Hematopoietic multipotent progenitor cell (in vitro differentiated cells): ENCODE measurements at regions not wholly inside any gene's neighbourhood (a gene's known extent, or its start where the extent isn't known, plus 50 kb on each side); places are given as distances from the start of the nearest gene placed in this dataset.
"Not testable (repeated sequence)": the region's sequence is repeated elsewhere in the genome, so short reads cannot be mapped to it uniquely, and the experiment has no call there.

Source experiments
- DNase-seq, 3 donors: peaks; one replicate each; pipeline ENCODE4 v3.0.0-alpha.2; 2011 to 2015; ENCODE audit warnings: low read depth in 2 of 3, low spot score in 2 of 3

DNA sequence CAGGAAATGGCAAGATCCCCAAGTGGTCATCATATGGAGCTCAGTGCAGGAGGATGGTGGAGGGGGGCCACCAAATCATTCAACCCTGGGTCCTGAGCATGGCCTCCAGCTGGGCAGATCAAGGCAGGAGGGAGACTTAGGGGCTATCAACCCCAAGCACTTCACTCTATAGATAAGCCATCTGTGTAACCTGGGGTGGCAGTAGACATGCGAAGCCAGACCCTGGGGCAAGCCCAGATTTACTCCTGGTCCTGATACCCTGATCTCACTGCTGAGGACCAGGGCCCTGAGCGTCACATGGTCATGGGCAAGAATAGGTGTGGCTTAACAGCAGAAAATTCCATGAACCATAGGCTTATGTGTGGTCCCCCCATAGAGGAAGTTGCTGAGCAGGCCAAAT lies 173.0 kb upstream of the ADCY1 start:
- DNase-seq: no peak

DNA sequence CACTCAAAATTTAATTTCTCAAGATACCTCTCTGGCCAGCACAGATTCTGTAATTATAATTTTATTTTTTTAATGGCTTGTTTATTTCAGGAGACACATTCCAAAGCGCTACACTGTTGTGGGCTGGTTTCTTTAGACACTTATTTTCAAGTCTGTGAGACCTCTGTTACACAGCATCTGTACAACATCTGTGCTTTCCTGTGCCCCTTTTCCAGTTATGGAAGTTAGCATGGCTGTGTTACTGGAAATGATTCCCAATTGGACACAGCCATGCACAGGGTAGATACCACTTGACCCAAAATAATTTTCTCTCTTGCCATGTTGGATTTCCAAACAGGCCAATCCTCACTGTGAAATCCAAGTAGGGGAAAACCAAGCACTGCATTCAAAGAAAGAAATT lies 172.3 kb upstream of the ADCY1 start:
- DNase-seq: no peak

DNA sequence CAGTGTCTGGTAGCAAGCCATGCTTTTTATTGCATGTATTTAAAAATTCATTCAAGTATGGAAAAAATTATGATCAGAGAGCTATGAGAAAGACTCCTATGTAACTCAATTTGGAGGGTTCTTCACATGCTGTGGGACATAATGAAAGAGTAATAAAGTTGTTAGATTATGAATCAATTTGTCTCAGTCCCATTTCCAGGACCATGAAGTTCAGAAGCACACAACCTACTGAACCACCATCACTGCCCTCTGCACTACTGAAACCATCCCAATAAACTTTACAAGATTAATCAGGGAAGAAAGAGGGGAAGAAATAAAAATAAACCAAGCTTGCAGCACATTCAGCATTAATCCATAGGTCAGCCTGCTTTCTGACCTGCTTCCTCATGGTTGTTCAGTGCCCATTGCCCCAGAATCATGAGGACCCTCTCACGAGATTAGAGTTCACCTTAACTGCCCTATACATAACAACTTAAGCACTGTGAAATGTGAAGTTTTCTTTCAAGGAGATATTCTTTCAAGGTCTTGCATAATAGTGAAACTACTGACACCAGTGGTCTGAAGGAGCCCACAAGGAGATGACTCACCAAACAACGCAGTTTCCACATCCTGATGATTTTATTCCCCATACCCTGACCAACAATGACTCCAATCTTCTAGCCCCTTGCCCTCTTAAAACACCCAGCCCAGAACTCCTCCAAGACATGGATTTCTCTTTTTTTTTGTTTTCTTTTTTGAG lies 171.5 kb upstream of the ADCY1 start:
- DNase-seq: peak in 2 of 3 donors; percentile 9 to 11

DNA sequence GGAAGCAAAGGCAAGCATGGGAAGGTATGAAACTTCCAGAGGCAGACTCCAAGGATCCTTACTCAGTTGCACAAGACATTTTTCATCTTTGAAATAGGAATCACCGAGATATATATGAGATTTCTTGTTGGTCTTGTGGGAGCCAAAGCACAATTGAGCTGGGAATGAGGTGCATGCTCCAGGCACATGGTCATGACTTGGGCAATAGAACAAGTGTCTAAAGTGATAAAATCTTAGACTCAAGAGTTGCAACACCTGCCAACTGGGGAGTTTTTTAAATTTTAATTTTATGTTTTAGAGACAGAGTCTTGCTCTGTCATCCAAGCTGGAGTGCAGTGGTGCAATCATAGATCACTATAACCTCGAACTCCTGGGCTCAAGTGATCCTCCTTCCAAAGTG lies 169.5 kb upstream of the ADCY1 start:
- no peak for DNase-seq

DNA sequence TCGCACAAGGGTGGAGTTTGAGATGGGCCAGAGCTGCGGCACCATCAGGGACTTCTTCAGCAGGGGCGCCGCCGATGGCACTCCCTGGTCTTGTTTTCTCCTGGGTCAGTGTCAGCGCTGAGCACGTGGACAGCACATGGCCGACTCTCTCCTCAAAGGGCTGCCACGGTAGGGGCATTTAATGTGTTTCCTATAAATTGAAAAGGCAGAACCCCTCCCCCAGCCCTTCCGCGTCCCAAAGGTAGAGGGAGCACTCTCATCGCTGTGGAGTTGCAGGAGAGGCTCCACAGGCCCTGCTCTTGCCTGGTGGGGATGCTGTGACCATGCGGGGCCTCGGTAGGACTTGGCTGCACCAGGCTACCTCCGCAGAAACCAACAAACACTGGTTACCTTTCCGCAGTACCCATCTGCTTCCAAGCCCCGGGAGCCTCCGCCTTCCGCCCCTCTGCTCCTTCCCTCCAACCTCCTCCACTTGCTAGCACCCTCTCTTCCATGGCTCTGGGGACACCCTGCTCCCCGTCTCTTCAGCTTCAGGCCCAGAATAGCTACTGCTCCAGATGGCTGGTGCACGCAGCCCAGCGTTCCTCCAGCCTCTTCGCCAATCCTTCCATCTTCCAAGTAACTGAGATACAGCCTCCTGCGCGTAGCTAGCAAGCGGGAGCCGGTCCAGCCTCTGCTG lies 166.3 kb upstream of the ADCY1 start:
- no peak for DNase-seq

DNA sequence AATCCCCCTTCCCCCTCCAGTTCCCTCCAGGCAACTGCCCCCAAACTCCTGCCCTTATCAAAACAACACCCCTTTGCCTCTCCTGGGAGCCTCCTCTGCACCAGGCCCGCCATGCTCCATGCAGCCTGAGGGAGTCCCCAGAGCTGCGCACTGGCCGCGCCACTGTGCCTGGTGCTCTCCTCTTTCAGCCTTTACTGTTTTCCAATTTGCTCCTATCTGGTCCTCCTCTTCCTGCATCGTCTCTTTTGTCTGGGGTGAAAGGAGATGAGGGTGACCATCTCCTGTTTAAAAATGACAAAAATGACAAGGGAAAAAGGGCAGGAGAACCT lies 165.8 kb upstream of the ADCY1 start:
- no peak for DNase-seq

DNA sequence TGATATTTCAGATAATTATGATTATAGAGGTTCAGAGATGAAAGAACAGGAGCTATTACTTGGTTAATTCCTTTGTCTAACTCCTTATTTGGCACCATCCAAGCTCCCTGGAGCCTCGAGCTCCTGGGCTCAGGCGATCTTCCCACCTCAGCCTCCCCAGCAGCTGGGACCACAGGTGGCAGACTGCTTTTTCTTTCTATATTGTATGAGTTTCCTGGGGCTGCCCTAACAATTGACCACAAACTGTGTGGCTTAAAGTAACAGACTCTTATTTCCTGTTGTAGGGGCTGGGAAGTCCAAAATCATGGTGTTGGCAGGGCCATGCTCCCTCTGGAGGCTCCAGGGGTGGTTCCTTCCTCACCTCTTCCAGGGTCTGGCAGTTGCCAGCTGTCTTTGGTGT lies 163.3 kb upstream of the ADCY1 start:
- DNase-seq: no peak

DNA sequence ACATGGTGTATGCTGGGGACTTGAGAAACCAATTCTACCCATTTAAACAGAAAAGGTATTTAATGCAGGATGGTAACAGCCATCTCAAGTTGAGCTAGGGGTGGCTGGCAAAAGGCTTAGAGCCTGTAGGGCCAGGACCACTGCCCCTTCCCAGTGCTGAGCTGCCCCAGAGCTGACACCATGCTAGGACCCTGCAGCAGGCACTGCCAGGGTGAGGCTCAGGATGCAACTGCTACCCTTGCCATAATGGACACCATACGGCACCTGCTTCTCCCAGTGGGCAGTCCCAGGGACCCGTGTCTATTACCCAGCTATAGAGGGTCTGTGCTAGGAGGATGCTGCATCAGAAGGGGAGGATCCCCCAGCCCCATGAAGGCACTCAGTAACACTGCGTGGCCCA lies 160.7 kb upstream of the ADCY1 start:
- DNase-seq: no peak

DNA sequence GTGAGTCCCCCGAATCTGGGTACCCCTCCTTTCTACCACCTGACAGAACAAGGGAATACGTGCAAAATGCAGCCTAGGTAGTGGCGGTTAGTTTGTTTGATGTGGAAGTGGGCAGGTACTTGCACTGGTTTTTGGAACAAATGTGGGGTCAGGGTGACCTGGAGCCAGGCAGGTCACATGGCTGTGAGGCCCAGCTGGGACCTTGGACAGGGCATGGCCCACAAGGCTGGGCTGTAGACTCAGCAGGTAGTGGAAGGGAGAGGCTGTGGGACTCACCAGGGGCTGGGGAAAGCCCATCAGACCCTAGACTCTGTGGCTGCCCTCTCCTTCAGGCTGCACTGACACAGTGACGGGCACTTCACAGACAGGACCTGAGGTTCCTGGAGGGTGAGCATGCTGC lies 159.9 kb upstream of the ADCY1 start:
- no peak for DNase-seq

DNA sequence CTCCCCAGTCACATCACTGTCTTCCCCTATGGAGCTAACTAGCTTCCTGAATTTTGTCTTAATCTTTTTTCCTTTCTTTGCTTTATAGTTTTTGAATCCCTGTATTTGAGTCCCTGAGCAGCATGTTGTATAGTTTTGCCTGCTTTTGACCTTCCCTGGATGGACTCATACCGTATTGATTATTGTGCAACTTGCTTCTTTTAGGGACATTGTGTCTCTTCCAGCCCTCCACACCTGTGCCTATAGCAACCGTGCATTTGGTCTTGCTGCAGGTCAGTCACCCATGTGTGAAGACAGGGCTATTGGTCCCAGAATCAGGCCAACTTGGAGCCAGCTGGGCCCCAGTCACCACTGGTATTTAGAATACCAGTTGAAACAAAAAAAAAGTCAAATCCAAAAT lies 158.9 kb upstream of the ADCY1 start:
- no peak for DNase-seq

DNA sequence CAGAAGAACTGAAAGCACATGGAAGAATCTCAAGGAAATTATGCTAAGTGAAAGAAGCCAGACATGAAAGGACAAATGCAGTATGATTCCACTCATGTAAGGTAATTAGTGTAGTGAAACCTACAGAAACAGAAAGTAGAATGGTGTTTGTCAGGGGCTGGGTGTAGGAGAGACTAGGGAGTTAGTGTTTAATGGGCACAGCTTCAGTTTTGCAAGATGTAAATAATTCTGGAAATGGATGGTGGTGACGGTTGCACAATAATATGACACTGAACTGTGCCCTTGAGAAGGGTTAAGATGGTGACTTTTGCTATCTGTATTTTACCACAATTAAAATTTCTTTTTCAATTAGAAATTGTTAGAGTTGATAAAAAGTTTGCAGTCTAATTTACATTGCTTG lies 157.3 kb upstream of the ADCY1 start:
- DNase-seq: no peak

DNA sequence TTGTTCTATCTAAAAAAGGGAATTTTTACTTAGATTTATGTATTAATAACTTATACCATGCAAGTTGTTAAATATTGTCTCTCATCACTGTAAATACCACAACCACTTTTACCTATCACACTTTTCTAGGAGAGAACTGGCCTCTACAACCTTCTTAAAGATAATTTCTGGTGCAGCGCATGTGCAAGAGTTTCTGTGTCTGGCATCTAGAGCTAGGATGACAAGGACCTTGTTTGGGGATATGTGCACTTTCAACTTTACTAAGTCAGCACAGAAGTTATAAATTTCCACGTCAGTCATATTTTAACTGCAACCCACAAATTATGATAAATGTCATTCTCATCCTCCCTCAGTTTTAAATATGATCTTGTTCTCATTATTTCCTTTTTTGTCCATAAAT lies 156.9 kb upstream of the ADCY1 start:
- no peak for DNase-seq

DNA sequence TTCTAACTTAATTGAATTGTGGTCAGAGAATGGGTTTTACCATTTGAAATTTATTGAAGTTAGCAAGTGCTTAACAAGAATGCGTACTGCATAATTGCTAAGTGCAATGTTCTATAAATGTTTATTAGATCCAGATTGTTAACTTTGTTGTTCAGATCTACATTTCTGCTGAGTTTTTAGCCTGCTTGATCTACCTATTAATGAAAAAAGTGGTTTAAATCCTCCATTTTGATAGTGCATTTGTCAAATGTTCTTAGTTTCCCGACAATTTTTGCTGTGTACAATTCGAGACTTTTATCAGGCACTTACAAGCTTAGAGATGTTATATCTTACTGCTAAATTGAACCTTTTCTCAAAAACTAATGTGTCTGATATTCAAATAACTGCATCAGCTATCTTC lies 156.4 kb upstream of the ADCY1 start:
- DNase-seq: no peak

DNA sequence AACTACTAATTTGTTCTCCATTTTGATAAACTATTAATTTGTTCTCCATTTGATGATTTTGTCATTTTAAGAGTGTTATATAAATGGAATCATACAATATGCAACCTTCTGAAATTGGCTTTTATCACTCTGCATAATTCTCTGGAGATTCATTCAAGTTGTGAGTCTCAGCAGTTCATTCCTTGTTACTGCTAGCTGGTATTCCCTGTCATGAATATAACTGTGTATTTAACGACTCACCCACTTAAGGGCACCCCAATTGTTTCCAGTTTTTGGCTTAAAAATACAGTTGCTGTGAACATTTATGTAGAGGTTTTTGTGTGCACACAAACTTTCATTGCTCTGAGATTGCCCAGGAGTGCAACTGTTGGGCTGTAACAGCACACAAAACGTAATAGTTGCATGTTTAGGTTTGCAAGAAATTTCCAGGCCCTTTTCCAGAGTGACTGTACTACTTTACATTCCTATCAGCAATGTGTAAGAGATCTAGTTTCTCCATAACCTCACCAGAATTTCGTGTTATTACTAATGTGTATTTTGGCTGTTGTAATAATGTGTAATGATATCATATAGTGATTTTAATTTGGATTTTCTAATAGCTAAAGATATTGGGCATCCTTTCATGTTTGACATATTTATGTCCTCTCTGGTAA lies 153.2 kb upstream of the ADCY1 start:
- no peak for DNase-seq

DNA sequence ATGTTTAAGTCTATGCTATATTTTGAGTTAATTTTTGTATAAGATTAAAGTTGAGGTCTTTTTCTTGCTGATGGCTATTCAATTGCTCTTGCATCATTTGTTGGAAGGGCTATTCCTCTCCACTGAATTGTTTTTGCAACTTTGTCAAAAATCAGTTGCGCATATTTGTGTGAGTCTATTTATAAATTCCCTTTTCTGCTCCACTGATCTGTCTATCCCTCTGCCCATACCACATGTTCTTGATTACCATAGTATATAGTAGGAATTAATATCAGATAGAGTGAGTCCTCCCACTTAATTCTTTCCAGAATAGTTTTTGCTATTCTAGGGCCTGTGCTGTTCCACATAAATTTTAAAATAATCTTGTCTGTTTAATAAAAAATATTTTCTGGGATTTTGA lies 152.4 kb upstream of the ADCY1 start:
- DNase-seq: no peak

DNA sequence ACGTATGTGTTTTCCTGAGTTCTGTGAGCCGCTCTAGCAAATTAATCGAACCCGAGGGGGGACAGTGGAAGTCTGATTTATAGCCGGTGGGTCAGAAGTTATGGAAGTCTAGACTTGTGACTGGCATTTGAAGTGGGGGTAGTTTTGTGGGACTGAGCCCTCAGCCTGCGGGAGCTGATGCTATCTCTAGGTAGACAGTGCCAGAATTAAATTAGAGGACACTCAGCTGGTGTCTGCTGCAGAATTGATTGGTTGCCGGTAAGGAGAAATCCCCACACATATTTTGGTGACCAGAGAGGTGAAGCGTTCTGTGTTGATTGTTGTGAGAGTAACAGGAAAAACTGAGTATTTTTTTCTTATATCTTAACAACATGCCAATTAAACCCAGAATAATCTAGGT lies 143.8 kb upstream of the ADCY1 start:
- DNase-seq: no peak

DNA sequence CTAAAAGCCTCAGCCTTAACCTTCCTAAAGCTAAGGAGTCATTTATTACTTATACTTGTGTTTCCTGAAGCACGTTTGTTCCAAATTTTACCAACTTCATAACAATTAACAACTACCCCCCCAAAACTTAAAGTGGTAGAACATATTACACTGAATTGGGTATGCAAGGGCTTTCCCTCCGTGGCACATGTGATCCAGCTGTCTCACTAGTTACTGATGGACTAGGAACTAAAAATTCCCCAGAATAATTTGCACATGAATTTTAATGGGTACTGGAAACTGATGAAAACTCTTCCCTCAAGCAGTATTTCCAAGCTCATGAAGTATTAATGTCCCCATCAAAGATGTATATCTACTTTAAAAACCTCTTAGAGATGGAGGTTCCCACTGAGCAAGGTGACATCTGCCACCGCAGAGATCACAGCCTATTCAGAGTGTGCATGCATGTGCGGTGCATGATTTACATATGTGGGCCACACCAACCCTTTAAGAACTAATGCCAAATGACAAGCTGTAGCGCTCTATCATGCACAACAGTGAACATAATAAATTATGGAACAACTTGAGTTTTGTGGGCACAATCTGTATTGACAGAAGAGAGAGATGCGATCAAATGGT lies 139.9 kb upstream of the ADCY1 start:
- DNase-seq: no peak

DNA sequence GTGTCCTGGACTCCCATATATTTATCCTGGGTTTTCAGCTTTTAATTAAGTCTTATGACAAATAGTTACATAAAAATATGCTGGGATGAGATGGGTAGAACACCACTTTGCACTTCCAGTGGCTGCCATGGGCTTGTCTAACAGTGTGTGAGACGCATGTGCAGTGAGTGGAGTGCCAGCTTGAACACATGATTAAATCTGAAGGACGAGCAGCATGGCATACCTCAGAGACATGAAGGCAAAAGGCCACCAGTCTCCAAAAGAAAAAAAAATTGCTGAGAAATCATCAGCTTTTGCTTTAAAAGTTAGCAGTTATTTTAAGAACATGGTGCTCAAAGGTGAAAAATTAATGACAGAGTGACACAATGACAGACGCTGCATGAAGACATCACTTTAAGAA lies 139.0 kb upstream of the ADCY1 start:
- DNase-seq: no peak

DNA sequence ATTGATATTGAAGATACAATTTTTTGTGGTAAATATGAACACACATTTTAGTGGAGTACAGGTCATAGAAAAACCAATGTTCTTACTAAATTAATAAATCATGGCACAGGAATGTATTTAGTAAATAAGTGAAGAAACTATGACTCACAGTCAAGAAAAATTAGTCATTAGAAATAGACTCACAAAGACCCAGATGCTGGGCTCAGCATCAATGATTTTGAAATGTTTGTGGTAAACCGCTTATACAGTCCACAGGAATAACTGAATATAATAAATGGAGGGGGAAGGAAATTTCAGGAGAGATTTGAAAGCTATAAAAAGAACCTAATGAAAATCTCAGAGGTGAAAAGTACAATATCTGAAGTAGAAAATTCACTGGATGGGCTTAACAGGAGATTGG lies 138.3 kb upstream of the ADCY1 start:
- DNase-seq: no peak

DNA sequence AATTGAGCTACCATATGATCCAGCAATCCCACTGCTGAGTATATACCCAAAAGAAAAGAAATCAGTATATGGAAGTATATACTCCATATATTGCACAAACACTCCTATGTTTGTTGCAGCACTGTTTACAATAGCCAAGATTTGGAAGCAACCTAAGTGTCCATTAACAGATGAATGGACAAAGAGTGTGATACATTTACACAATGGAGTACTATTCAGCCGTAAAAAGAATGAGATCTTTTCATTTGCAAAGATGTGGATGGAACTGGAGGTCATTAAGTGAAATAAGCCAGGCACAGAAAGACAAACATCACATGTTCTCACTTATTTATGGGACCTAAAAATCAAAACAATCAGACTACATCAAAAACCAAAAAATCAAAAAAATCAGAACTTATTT lies 133.4 kb upstream of the ADCY1 start:
- DNase-seq: not testable (repeated sequence)

DNA sequence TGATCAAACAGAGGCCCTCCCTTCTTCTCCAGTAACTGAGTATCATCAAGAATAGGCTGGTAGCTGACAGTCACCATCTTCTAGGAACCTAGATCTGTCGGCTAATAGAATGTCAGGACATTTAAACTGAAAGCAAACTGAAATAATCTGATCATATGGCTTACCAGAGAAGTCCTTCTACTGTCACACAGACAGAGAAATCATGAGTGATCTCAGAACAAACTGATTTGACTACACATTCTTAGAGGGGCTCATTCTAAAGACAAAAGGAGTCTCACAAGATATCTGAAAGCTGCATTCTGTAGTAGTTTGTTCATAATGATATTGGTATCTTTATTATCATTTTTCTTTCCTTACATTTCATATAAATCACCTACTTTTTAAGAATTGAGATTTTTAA lies 130.9 kb upstream of the ADCY1 start:
- no peak for DNase-seq
